EH (cell line): ENCODE measurements at regions not wholly inside any gene's neighbourhood (a gene's known extent, or its start where the extent isn't known, plus 50 kb on each side); places are given as distances from the start of the nearest gene placed in this dataset.

Source experiments
- DNase-seq: peaks from one replicate; pipeline ENCODE4 v3.0.0-alpha.2; 2015; ENCODE audit warnings: low read depth

DNA sequence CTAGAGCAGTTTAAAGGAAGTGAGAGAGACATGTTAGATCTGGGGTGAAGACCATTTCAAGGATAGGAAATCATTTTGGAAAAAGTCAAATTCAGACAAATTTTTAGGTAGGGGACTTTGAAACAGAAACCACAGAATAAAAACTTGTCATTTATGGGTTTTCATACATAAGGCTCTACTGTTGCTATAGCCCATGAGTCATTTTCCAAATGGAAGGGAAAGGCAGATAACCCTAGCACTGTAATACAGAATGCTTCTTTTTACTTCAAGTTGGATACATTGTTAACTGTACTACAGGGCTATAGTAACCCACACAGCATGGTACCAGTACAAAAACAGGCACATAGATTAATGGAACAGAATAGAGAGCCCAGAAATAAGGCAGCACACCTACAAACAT lies 455.4 kb downstream of the EBF1 start:
- no peak for DNase-seq

DNA sequence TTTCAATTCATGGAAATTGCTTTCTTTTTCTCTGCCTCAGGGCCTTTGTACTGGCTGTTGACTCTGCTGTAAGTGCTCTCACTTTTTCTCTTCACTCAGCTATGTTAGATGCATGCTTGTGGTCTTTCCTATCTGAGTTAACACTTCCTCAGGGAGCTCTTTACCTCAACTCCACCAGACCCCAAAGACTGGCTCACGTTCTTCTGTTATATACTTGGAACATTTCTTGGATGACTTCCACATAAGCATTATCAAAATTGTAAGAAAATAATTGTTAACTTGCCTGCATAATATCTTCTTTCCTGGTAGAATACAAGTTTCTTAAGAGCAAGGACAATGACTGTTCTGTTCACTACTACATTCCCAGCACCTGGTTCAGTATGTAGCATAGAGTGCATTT lies 455.9 kb downstream of the EBF1 start:
- DNase-seq: no peak

DNA sequence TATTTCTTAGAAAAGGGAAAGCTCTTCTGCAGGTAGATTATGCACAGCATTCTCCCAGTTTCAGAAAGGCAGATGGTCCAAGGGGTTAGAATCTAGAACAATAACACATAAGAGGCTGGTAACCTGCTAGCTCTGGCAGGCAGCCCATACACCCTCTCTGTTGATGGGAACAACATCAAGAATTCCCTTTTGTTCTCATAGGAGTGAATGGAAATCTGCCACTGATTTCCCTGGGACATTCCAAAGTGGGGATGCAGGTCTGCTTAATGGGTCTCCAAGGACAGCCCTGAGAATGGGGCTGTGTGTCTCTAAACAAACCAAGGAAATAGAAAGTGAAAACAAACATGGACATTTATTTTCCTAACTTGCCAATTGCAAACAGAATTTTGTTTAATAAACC lies 456.8 kb downstream of the EBF1 start:
- DNase-seq: no peak

DNA sequence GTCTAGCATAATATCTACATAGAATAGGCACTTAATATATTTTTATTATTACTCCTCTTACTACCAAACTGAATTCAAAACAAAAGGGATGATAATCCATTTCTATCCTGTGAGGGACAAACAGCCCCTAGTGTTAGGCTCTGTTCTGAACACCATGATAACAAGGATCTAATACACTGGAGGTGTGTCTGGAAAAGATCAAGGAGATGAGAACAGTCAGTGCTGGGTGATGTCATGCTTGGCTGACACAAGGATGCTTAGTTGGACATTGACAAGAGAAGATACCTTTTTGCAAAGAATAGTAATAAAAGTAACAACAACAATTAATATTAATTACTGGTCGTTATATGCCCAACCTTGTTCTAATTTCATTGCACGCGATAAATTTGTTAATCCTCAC lies 458.7 kb downstream of the EBF1 start:
- DNase-seq: no peak

DNA sequence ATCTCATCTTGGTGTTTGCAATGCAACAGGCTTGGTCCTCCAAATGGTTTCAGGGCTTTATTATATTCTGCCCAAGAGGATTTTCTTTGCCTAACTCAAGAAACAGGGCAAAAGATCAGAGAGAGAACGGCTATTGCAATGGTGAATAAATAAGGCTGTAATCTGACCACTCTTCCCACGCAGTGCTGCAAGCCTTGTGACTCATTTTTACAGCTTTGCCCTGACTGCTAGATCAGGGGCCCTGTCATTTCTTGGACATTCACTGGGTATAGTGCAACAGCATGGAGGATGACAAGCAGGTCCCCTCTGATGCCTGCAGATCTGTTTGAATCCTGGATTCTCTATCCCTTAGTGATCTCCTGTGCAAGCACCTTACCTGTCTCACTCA lies 459.1 kb downstream of the EBF1 start:
- peak; percentile 36 for DNase-seq

DNA sequence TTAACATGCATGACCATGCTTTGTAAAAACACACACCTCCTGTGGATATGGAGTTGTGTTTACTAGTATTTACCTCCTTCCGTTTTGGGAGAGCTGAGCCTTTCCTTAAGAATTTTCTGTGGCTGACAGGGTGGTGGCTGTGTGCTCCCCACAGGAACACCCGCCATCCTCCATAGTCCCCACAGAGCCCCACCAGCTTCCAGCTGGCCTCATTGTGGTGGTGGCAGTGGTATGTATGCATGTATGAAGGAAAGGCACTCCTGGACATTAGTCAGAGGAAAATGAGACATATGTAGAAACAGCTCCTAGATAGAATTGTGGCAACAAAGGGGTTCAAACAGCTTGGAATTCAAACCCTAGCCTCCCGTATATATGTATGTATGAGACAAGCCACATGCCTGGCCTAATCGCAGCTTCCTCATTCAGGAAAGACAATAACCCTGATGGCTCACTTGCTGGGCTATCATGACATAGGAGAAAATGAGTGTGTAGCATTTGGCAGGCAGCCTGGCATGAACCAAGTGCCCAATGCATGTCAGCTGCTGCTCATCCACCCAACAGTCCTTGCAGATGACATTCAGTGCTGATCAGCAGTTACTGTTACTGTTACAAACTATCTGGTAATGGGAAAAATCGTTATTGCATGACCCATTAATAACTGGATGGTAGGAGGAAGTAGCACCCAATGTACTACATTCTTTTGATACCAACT lies 459.7 kb downstream of the EBF1 start:
- DNase-seq: peak; percentile 8

DNA sequence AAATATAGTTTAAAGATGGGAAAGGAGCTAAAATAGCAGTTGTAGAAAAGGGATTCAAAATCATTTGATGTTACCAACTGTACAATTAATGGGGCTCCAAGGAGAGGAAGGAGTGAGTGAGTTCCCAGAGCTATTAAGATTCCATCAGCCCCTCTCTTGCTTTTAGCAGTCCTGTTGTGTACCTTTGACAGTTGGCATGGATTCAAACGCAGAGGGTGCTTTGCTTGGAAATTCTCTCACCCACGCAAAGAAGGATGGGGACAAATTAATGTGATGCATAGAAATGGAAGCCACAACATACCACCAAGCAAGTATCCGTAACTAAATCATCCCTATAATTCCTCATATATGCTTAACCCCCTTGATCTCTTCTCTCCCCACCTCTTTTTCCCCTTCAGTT lies 461.3 kb downstream of the EBF1 start:
- DNase-seq: no peak

DNA sequence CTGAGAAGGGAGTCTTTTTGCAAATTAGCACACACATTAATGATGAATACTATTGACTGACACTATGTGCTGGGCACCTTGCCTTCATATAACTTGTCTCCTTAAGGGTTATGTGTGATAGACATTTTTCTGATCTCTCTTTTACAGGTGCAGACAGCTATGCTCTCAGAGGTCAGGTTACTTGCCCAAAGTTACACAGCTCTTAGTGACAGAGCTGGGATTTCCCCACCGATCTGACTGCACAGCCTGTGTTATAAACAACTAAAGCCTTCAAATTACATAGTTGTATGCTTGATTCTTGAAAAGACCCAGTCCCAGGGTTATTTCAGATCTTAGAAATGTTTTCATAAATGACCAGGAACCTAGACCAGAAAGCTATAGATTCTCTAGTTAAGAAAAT lies 462.7 kb downstream of the EBF1 start:
- DNase-seq: no peak

DNA sequence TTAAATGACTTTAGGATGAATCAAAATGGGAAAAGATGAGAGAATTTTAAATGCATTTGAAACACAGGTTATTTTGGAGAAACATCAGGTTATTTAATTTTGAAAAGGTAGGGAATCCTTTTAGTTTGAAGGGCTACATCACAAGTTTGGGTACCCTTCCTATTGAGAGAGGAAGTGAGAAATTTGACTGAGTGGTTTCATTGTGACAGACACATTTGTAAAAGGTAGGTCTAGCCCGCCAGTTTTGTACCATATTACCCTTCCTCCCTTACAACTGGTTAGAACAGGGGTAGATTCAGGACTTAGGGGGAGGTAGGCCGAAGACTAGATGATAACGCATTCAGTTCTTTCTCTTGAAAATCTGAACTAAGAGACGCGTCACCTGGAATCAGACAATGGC lies 464.2 kb downstream of the EBF1 start:
- DNase-seq: no peak

DNA sequence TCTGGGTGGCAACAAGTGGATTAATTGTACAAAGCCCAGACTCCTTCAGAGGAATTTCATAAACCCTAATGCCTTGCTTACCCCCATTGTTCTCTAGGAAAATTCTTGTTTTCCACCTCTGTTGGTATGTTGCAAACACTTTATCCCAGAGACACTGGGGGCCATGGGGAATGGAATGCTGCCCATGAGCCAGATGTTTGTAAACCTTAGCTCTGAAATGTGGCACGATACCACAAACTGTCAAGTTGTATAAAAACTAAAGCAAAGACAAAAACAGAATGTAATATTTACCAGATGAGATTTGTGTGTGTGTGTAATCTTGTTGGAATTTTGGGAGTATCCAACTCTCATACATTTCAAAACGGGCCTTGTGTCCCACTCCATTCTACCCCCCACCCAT lies 465.0 kb downstream of the EBF1 start:
- DNase-seq: no peak

DNA sequence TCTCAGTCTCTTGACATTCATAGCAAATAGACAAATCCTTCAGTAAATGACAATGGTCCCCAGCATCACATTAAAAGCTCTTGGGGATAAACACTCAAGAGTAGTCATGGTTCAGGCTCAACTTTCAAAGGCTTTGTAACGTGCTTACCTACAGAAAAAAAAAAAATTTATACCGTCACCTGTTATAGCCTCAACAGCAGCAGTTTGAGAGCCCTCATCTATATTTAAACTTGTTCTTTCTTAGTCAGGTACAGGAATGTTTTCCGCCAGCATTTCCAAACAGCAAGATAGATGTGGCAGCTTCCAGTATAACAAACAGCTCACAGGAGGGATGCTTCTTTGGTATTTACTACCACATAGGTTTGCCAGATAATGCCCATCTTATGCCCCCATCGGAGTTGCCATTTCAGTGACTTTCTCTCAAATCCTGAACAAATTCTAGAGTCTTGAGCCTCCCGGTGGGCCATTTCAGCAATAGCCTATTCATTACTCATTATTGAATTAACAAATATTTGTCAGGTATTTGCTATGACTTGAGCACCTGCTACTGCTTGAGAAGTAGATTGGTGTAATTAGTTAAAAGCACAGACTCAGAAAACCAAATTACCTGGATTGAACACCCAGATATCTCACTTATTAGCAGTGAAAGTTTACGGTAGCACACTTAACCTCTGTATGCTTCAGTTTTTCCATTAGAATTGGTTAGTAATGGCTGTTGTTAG lies 470.0 kb downstream of the EBF1 start:
- no peak for DNase-seq

DNA sequence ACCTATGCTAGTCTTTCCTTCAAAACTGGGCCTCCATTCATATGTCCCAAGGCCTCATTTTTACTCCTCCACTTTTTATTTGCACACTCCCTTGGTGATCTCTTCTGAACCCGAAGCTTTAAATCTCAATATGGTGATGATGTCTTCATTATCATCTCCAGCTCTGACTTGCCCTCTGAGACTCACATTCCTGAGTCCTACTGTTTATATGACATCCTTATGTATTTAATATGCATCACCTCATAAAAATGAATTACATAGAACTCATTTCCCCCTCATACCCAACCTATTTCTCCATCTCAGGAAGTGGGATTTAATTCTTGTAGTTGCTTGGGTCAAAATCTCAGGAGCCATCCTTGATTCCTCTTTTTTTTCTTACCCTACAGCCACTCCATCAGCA lies 473.0 kb downstream of the EBF1 start:
- no peak for DNase-seq

DNA sequence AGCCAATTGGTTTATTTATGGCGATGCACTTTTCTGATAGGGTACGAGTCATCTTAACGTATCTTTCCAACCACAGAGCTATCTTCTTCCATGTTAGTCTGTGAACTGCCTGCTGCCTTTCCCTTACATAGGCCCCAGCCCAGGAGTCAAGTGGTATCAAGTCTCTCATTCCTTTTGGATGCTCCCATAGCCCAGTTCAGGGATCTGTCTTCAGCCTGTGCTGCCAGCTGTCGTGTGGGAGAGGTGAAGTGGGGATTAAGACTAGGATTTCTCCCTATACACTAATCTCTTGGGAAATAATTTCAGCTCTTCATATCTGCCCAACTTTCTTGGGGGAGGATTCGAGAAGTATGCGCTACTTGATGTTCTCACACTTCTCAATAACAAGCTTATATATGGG lies 475.7 kb downstream of the EBF1 start:
- no peak for DNase-seq

DNA sequence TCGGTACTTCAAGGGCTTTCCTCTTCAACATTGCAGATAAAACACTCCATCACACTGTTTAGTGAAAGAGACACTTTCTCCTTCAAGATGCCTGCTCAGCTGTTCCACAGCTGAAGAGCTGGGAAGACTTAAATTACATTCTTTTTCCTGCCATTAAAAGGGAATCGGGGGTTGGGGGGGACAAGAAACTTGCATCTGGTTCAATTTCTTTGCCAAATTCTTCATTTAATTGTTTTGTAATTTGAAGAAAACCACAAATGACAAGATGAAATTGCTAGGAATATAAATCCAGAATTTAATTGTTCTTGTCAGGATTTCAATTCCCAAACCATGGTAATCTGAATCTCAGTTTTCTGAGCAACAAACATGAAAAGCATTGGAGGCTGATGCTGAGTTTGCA lies 478.3 kb downstream of the EBF1 start:
- DNase-seq: no peak

DNA sequence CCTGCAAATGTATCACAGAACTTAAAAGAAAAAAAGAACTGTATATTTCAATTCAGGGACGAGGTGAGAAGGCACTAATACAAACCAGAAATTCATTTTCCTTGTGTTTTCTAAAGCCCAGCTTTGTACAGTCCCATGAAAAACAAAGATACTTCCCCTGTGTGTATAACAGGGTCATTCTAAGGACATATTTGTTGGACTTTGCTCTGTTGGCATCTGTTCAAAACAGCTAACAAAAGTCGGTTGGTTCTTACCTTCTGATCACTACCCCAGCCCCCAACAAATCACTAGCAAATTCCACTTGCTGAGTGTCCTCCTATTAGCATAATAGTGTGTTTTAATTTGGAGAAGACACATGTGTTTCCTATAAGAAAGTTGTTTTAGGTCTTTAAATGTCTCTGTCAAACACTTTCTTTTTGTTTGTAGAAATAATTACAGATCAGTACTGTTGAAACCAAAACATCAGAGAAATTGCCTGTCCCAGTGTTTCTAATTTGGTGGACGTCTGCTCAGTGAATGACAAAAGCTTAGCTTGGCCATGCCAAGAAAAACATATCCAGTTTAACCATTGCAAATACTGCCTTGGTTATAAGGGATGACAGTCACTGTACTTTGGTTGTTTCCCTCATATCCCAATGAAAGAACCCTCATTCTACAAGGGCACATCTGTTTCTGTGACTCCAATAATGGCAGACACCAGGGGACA lies 480.5 kb downstream of the EBF1 start:
- no peak for DNase-seq

DNA sequence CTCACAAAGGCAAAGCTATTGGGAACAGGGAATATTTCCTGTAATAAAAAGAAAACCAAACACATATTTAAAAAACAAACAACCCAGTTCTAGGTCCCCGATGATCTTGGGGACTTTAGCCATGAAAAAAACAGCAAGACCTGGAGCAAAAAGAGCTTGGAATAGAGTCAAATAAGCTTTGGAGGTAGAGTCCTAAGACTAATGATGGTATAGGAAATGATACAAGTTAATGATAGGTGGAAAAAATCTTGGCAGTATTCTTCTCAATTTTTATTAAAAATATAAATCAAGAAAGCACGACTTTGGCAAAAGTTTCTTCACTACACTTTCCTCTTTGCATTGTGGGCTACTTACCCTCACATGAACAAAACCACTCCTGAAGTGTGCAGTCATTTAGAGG lies 481.5 kb downstream of the EBF1 start:
- no peak for DNase-seq

DNA sequence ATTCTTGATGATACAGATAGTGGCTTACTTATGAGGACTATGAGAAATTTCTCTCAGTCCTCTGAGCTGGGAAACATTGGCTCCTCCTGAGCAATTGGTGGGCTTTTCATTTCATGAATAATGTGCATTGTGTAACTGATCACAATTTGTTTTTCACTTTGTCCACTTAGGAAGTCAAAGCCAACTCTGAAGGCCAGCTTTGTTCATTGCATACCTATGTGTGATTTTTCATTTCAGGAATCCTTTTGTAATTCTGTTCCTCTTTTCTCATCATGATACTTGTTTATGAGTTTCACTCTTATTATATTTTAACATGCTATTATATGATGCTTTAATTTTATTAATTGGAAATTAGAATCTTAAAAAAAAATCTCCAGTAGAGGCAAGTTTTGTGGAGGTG lies 483.0 kb downstream of the EBF1 start:
- no peak for DNase-seq

DNA sequence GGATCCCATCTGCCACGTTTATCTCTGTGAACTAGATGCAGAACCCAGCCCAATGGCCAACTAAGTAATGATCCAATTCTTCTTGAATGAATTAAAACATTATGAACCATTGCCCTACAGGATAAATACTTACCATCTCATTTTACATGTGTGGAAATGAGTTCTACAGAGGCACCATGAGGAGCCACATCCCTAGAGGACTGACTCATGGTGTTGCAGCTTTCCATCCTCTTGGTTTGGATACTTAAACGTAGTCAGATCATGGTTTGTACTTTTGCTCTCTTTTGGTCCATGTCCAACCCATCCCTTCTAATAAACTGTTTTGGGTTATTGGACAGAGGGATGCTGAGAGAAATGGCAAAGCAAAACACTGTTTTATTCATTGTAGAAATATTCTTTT lies 484.8 kb downstream of the EBF1 start:
- no peak for DNase-seq

DNA sequence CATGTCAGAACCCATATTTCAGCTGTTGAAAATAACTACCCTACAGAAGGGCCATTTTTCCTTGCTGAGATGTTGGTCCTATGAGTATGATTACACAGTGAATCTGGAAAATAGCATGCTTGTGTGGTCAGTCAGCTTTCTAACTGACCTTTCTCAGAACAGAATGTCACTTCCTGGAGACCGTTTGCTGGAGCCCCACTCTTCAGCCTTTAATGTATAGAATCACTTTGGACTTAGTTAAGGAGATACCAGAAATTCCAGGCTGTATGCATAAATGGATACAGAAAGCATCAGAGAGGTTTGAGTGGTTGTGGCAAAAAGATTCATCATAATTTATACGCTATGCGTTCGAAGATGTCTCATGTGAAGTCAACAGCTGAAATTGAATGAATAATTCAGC lies 488.1 kb downstream of the EBF1 start:
- DNase-seq: peak; percentile 1

DNA sequence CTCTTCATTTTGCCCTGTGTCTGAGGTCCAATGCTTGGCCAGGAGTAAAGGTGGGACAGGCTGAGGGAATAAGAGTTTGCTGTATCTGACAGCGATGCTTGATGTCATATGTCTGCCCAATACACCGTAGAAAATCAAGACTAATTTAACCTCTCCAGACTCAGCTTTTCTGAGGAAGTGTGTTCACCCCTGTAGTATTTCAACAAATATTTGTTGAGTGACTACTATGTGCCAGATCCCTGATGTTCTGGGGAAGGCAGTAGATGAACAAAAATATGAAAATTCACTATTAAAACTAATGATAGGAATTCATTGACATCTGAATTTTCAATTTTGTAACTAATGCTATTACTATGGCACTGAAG lies 489.7 kb downstream of the EBF1 start:
- DNase-seq: no peak

DNA sequence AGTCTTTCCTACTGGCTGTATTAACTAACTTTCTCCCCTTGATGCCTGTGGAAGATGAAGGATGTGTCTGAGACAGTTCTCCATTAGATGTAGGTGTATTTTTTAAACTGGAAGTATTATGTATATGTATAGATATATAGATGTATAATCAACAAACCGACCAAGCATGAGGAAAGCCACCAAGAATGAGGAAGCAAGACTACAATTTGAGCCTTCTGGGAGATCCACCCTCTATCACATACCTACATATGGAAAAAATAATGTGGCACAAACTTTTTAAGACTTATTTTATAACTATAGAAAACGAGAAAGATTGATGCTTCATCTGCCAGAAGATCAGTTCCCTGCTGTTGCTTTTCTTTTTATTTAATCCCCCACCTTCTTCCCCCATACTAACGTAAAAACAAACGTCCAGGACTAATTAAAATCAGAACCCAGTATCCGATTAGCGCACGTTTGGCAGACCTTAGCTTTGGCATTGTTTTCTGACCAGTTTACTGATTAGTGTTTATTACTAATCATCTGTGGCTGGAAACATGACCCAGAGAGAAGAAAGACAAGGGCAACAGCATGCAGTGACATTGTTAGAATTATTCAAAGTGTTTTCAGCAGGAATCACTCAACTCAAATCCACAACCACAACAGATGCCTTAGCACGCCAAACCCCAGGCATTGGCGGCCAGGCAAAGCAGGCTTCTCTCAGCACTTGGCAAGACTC lies 490.2 kb downstream of the EBF1 start:
- peak; percentile 32 for DNase-seq

DNA sequence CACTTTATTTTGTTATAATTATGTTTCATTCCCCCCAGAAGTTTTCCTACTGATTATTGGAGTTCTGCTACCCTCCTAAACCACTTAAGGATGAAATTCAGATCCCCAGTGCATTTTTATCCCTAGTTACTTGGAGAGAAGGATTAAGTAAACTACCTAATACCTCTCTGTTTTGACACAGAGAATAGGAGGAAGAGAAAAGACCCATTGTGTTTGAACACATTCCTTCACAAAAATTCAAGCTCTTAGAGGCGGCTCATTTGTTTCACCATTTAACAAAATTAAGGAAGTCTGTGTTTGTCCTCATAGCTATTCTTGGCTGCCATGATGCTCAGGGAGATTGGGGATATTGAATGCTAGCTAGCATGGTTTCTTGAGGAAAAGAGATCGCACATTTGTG lies 492.6 kb downstream of the EBF1 start:
- DNase-seq: no peak

DNA sequence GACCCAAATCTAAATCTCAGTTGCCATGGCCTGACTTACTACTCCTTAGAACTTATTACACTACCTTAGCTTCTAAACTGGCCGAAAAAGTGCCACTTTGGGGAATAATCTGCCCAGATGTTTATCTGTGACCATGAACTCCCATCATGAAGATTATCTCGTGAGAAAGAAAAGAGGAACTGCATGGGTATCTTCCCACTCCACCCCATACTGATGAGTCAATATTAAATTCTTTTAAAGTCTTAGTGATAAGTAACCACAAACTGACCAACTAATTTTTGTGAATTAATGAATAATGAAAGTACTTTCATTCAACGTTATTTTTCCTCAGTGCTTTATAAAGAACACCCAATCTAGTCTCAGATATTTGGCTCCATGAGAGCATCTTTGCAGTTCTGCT lies 493.5 kb downstream of the EBF1 start:
- peak; percentile 2 for DNase-seq
